T-cell (primary cell): ENCODE measurements at regions not wholly inside any gene's neighbourhood (a gene's known extent, or its start where the extent isn't known, plus 50 kb on each side); places are given as distances from the start of the nearest gene placed in this dataset.

Experiments used
- ATAC-seq, 4 experiments: fragments of 200-7000 bp in 3 of 4; fragments of 150-1000 bp in 1 of 4; cut with Tn5 transposase; replicated peaks in 1 of 4; 1 replicate in 3 of 4; 2 replicates in 1 of 4; pipeline ENCODE4 v1.10.0; 2021; ENCODE audit warnings: moderate library complexity in 3 of 4, mild to moderate bottlenecking in 2 of 4, moderate number of reproducible peaks in 1 of 4
- CTCF ChIA-PET, 2 donors: fragments of 300-600 bp; sonication (Branson Sonifier 250); formaldehyde crosslinking; loops; one replicate each; lab custom pipeline; 2022; ENCODE audit warnings: antibody characterized with exemption in 2 of 2; lab: Charles Lee
- POLR2A ChIA-PET, 2 donors: fragments of 300-600 bp; sonication (Branson Sonifier 250); formaldehyde crosslinking; loops; one replicate each; lab custom pipeline; 2022; ENCODE audit warnings: antibody characterized with exemption in 2 of 2; lab: Charles Lee
- DNase-seq, 35 experiments: peaks; one replicate each; pipeline versions ENCODE4 v3.0.0 to v3.0.0-alpha.2; 2013 to 2023
- H3K27ac ChIP-seq: one replicate; pipeline ENCODE4 v1.5.1; 2013; ENCODE audit warnings: low read length
- H3K27me3 ChIP-seq, 2 experiments: replicated peaks in 1 of 2; 1 replicate in 1 of 2; 2 replicates in 1 of 2; pipeline versions ENCODE4 v1.6.1 to v1.7.0; 2013; ENCODE audit warnings: low read length in 1 of 2, mixed read lengths in 1 of 2; ENCODE audit not compliant: control insufficient read depth in 2 of 2, insufficient read depth in 2 of 2; ENCODE audit errors: extremely low read depth in 1 of 2
- H3K36me3 ChIP-seq, 2 donors: 1 replicate in 1 of 2; 2 replicates in 1 of 2; pipeline versions ENCODE4 v1.6.1 to v1.7.0; 2013; ENCODE audit warnings: low read length in 1 of 2; ENCODE audit not compliant: control insufficient read depth in 2 of 2, insufficient read depth in 1 of 2; ENCODE audit errors: extremely low read depth in 1 of 2
- H3K4me1 ChIP-seq, 2 experiments: 1 replicate in 1 of 2; 2 replicates in 1 of 2; pipeline versions ENCODE4 v1.6.1 to v1.7.0; 2013; ENCODE audit warnings: low read length in 2 of 2, mixed read lengths in 1 of 2; ENCODE audit not compliant: insufficient read depth in 2 of 2, control insufficient read depth in 1 of 2; ENCODE audit errors: extremely low read depth in 1 of 2
- H3K4me3 ChIP-seq, 2 donors: 1 replicate in 1 of 2; 2 replicates in 1 of 2; pipeline versions ENCODE4 v1.5.1 to v1.7.0; 2013; ENCODE audit warnings: mild to moderate bottlenecking in 2 of 2, low read length in 1 of 2, moderate library complexity in 1 of 2; ENCODE audit not compliant: control insufficient read depth in 1 of 2; ENCODE audit errors: extremely low read depth in 1 of 2
- H3K9me3 ChIP-seq: 2 replicates; pipeline ENCODE4 v1.7.0; 2013
- H3K27ac Mint-ChIP-seq, 2 donors: one replicate each; pipeline ENCODE4 v1.8.0; 2020 to 2021; ENCODE audit warnings: mild to moderate bottlenecking in 2 of 2, mixed read lengths in 2 of 2
- H3K27me3 Mint-ChIP-seq, 2 donors: one replicate each; pipeline ENCODE4 v1.8.0; 2021 to 2022; ENCODE audit warnings: mixed read lengths in 2 of 2
- H3K36me3 Mint-ChIP-seq: one replicate; pipeline ENCODE4 v1.8.0; 2021; ENCODE audit warnings: mixed read lengths
- H3K4me1 Mint-ChIP-seq, 3 donors: one replicate each; pipeline ENCODE4 v1.8.0; 2020 to 2022; ENCODE audit warnings: mixed read lengths in 3 of 3, mild to moderate bottlenecking in 1 of 3
- H3K4me3 Mint-ChIP-seq, 3 donors: one replicate each; pipeline ENCODE4 v1.8.0; 2020 to 2022; ENCODE audit warnings: mild to moderate bottlenecking in 3 of 3, mixed read lengths in 3 of 3, moderate library complexity in 3 of 3
- H3K9me3 Mint-ChIP-seq, 3 donors: one replicate each; pipeline ENCODE4 v1.8.0; 2020 to 2022; ENCODE audit warnings: mixed read lengths in 3 of 3
- WGBS: methylation state at CpG from one replicate; pipeline ENCODE4 v1.1.5; 2013; ENCODE audit warnings: missing lambda C conversion rate; ENCODE audit not compliant: insufficient coverage; 5-methylcytosine and 5-hydroxymethylcytosine counted together

GRCh38 chr13:28579322-28579721 lies 79.6 kb upstream of the POMP start:
- DNase-seq (no peak), ATAC-seq (no peak)
- peaks cover 0 to 3% (median 0%) of the 10 kb centered on the region in 3 donors for H3K4me1 Mint-ChIP-seq
- no peaks in the 10 kb centered on the region for H3K36me3 Mint-ChIP-seq
- no peaks in the 10 kb centered on the region for H3K36me3 ChIP-seq
- CTCF ChIA-PET: no interaction called here
- no peak overlapping the region for H3K27ac Mint-ChIP-seq
- no peak overlapping the region for H3K27ac ChIP-seq
- POLR2A ChIA-PET: no interaction called here
- H3K4me1 ChIP-seq: no peaks in the 10 kb centered on the region
- H3K4me3 ChIP-seq: no peak overlapping the region
- peaks cover 0 to 5% of the 10 kb centered on the region in 2 experiments for H3K27me3 ChIP-seq
- 76% methylated on average over 7 of the region's 7 CpGs for WGBS
- no peaks in the 10 kb centered on the region for H3K9me3 Mint-ChIP-seq
- H3K27me3 Mint-ChIP-seq: peaks cover 4 to 9% of the 10 kb centered on the region in 2 donors
- no peaks in the 10 kb centered on the region for H3K9me3 ChIP-seq
- no peak overlapping the region for H3K4me3 Mint-ChIP-seq

GRCh38 chr13:28576067-28576466 lies 81.1 kb upstream of the FLT1 start:
- no peak overlapping the region for H3K4me3 ChIP-seq
- H3K4me3 Mint-ChIP-seq: no peak overlapping the region
- POLR2A ChIA-PET: no interaction called here
- H3K9me3 Mint-ChIP-seq: no peaks in the 10 kb centered on the region
- peaks cover 0 to 3% (median 0%) of the 10 kb centered on the region in 3 donors for H3K4me1 Mint-ChIP-seq
- no peaks in the 10 kb centered on the region for H3K4me1 ChIP-seq
- WGBS: no CpG with 5 or more reads among the region's 1 CpG
- no peak overlapping the region for H3K27ac Mint-ChIP-seq
- H3K27ac ChIP-seq: no peak overlapping the region
- DNase-seq (no peak), ATAC-seq (no peak)
- H3K36me3 ChIP-seq: no peaks in the 10 kb centered on the region
- H3K36me3 Mint-ChIP-seq: no peaks in the 10 kb centered on the region
- H3K27me3 ChIP-seq: peaks cover 0 to 5% of the 10 kb centered on the region in 2 experiments
- CTCF ChIA-PET: no interaction called here
- no peaks in the 10 kb centered on the region for H3K9me3 ChIP-seq
- H3K27me3 Mint-ChIP-seq: peaks cover 4 to 10% of the 10 kb centered on the region in 2 donors

- no peak overlapping the region for H3K4me3 ChIP-seq
- Mint-ChIP-seq H3K27me3 (peaks cover 4 to 10% of the 10 kb centered on the region in 2 donors), H3K36me3 (no peaks in the 10 kb centered on the region), H3K4me3 (no peak overlapping the region), H3K9me3 (no peaks in the 10 kb centered on the region), H3K4me1 (peaks cover 0 to 3% (median 0%) of the 10 kb centered on the region in 3 donors), H3K27ac (no peak overlapping the region)
- whole genome bisulfite sequencing: 81% methylated on average over 4 of the region's 8 CpGs
- DNase-seq (no peak), ATAC-seq (no peak)
- peaks cover 0 to 5% of the 10 kb centered on the region in 2 experiments for H3K27me3 ChIP-seq
- H3K36me3 ChIP-seq: no peaks in the 10 kb centered on the region
- H3K27ac ChIP-seq: no peak overlapping the region
- ChIA-PET CTCF (no interaction called here), POLR2A (no interaction called here)
- no peaks in the 10 kb centered on the region for H3K9me3 ChIP-seq
- no peaks in the 10 kb centered on the region for H3K4me1 ChIP-seq
Observed at GRCh38 chr13:28575200-28575599, 80.3 kb upstream of the FLT1 start.

- ChIA-PET POLR2A (no interaction called here), CTCF (no interaction called here)
- DNase-seq (peak in 2 of 35 experiments; percentile 3 to 24), ATAC-seq (no peak)
- Mint-ChIP-seq H3K4me3 (no peak overlapping the region), H3K4me1 (peaks cover 0 to 3% (median 0%) of the 10 kb centered on the region in 3 donors), H3K9me3 (no peaks in the 10 kb centered on the region), H3K36me3 (no peaks in the 10 kb centered on the region), H3K27me3 (peaks cover 4 to 10% of the 10 kb centered on the region in 2 donors), H3K27ac (no peak overlapping the region)
- no peaks in the 10 kb centered on the region for H3K9me3 ChIP-seq
- no peak overlapping the region for H3K27ac ChIP-seq
- WGBS: 34% methylated on average over 5 of the region's 10 CpGs
- H3K36me3 ChIP-seq: no peaks in the 10 kb centered on the region
- peaks cover 0 to 5% of the 10 kb centered on the region in 2 experiments for H3K27me3 ChIP-seq
- H3K4me3 ChIP-seq: no peak overlapping the region
- H3K4me1 ChIP-seq: no peaks in the 10 kb centered on the region
Observed at GRCh38 chr13:28574617-28575142, 79.8 kb upstream of the FLT1 start.

GRCh38 chr13:28573595-28574373 lies 78.9 kb upstream of the FLT1 start:
- WGBS: 82% methylated on average over 9 of the region's 11 CpGs
- Histone ChIP-seq H3K27ac (no peak overlapping the region), H3K4me3 (no peak overlapping the region), H3K27me3 (peaks cover 0 to 5% of the 10 kb centered on the region in 2 experiments), H3K9me3 (no peaks in the 10 kb centered on the region), H3K4me1 (no peaks in the 10 kb centered on the region), H3K36me3 (no peaks in the 10 kb centered on the region)
- Mint-ChIP-seq H3K27me3 (peaks cover 4 to 10% of the 10 kb centered on the region in 2 donors), H3K27ac (no peak overlapping the region), H3K36me3 (no peaks in the 10 kb centered on the region), H3K4me3 (no peak overlapping the region), H3K9me3 (no peaks in the 10 kb centered on the region), H3K4me1 (peaks cover 0 to 3% (median 0%) of the 10 kb centered on the region in 3 donors)
- CTCF ChIA-PET: no interaction called here
- ATAC-seq: no peak
- POLR2A ChIA-PET: no interaction called here
- DNase-seq: no peak

- no peaks in the 10 kb centered on the region for H3K36me3 Mint-ChIP-seq
- H3K4me3 ChIP-seq: no peak overlapping the region
- DNase-seq (no peak), ATAC-seq (no peak)
- H3K9me3 Mint-ChIP-seq: no peaks in the 10 kb centered on the region
- H3K27me3 Mint-ChIP-seq: peaks cover 4 to 8% of the 10 kb centered on the region in 2 donors
- POLR2A ChIA-PET: no interaction called here
- H3K4me1 Mint-ChIP-seq: peaks cover 0 to 3% (median 0%) of the 10 kb centered on the region in 3 donors
- H3K4me1 ChIP-seq: no peaks in the 10 kb centered on the region
- peaks cover 0 to 5% of the 10 kb centered on the region in 2 experiments for H3K27me3 ChIP-seq
- CTCF ChIA-PET: no interaction called here
- H3K9me3 ChIP-seq: no peaks in the 10 kb centered on the region
- H3K4me3 Mint-ChIP-seq: no peak overlapping the region
- H3K27ac ChIP-seq: no peak overlapping the region
- WGBS: 100% methylated on average over 1 of the region's 5 CpGs
- H3K27ac Mint-ChIP-seq: no peak overlapping the region
- no peaks in the 10 kb centered on the region for H3K36me3 ChIP-seq
Observed at GRCh38 chr13:28572871-28573270, 77.9 kb upstream of the FLT1 start.
